WTC11 (cell line): ENCODE measurements at regions not wholly inside any gene's neighbourhood (a gene's known extent, or its start where the extent isn't known, plus 50 kb on each side); places are given as distances from the start of the nearest gene placed in this dataset.

Source experiments
- ATAC-seq: fragments of 200-7000 bp; cut with Tn5 transposase; 2 replicates; pipeline ENCODE4 v1.10.0; 2021; ENCODE audit warnings: mild to moderate bottlenecking, moderate library complexity
- CTCF ChIA-PET: fragments of 300-600 bp; sonication (Branson Sonifier 250); formaldehyde crosslinking; loops from one replicate; lab custom pipeline; 2021; ENCODE audit warnings: antibody characterized with exemption; lab: Charles Lee
- POLR2A ChIA-PET: fragments of 350-600 bp; sonication (Branson Sonifier 250); formaldehyde crosslinking; loops from one replicate; lab custom pipeline; 2021; ENCODE audit warnings: antibody characterized with exemption; lab: Charles Lee
- DNase-seq: peaks from one replicate; pipeline ENCODE4 v3.0.0; 2021; ENCODE audit warnings: low spot score
- H3K27ac Mint-ChIP-seq: 2 replicates; pipeline ENCODE4 v1.8.0; 2021; ENCODE audit warnings: mixed read lengths
- H3K27me3 Mint-ChIP-seq: 2 replicates; pipeline ENCODE4 v1.8.0; 2021; ENCODE audit warnings: low read depth, mild to moderate bottlenecking, moderate library complexity, mixed read lengths
- H3K36me3 Mint-ChIP-seq: 2 replicates; pipeline ENCODE4 v1.8.0; 2021; ENCODE audit warnings: mixed read lengths
- H3K4me1 Mint-ChIP-seq: 2 replicates; pipeline ENCODE4 v1.8.0; 2022; ENCODE audit warnings: mixed read lengths
- H3K4me3 Mint-ChIP-seq: 2 replicates; pipeline ENCODE4 v1.8.0; 2021; ENCODE audit warnings: mild to moderate bottlenecking, moderate library complexity, mixed read lengths
- H3K9me3 Mint-ChIP-seq: 2 replicates; pipeline ENCODE4 v1.8.0; 2021; ENCODE audit warnings: mixed read lengths
- AR ChIP-seq: fragments of 250-450 bp; sonication (Bioruptor Pico); IDR thresholded peaks from 2 replicates; pipeline ENCODE4 v1.9.0; 2021; ENCODE audit warnings: mild to moderate bottlenecking
- E2F4 ChIP-seq: sonication (generic); formaldehyde crosslinking; IDR thresholded peaks from 2 replicates; pipeline ENCODE4 v1.8.1; 2022; ENCODE audit warnings: low read depth, mild to moderate bottlenecking, moderate library complexity, missing genetic modification reagents, borderline replicate concordance
- ELF4 ChIP-seq: sonication (generic); formaldehyde crosslinking; IDR thresholded peaks from 2 replicates; pipeline ENCODE4 v1.8.1; 2022; ENCODE audit warnings: low read depth, mild to moderate bottlenecking, moderate library complexity, missing genetic modification reagents
- ETV6 ChIP-seq: sonication (generic); formaldehyde crosslinking; IDR thresholded peaks from 2 replicates; pipeline ENCODE4 v1.8.1; 2022; ENCODE audit warnings: mild to moderate bottlenecking, missing genetic modification reagents
- MYBL2 ChIP-seq: sonication (generic); formaldehyde crosslinking; IDR thresholded peaks from 2 replicates; pipeline ENCODE4 v1.8.1; 2023; ENCODE audit warnings: mild to moderate bottlenecking, moderate library complexity, missing genetic modification reagents
- OVOL2 ChIP-seq: fragments of 250-450 bp; sonication (Bioruptor Pico); IDR thresholded peaks from 2 replicates; pipeline ENCODE4 v1.9.0; 2021; ENCODE audit warnings: mild to moderate bottlenecking, borderline replicate concordance
- SP1 ChIP-seq: sonication (generic); formaldehyde crosslinking; conservative IDR thresholded peaks from 2 replicates; pipeline ENCODE4 v1.8.1; 2022; ENCODE audit warnings: missing genetic modification reagents
- STAT6 ChIP-seq: sonication (generic); formaldehyde crosslinking; conservative IDR thresholded peaks from 2 replicates; pipeline ENCODE4 v1.8.1; 2023; ENCODE audit warnings: mild to moderate bottlenecking, low read depth, missing genetic modification reagents, moderate library complexity
- ZBTB43 ChIP-seq: sonication (generic); formaldehyde crosslinking; IDR thresholded peaks from 2 replicates; pipeline ENCODE4 v1.8.1; 2023; ENCODE audit warnings: mild to moderate bottlenecking, missing genetic modification reagents
- ZNF532 ChIP-seq: fragments of 250-450 bp; sonication (Bioruptor Pico); IDR thresholded peaks from 2 replicates; pipeline ENCODE4 v1.9.0; 2021; ENCODE audit warnings: mild to moderate bottlenecking, borderline replicate concordance
- ZNF671 ChIP-seq: fragments of 250-450 bp; sonication (Bioruptor Pico); IDR thresholded peaks from 2 replicates; pipeline ENCODE4 v1.8.0; 2021; ENCODE audit warnings: mild to moderate bottlenecking

GRCh38 chr6:91293395-91293794 is 706.5 kb upstream of the MAP3K7 start:
- POLR2A ChIA-PET: no interaction called here
- ATAC-seq: no peak
- peaks cover 100% of the 10 kb centered on the region for H3K27me3 Mint-ChIP-seq
- CTCF ChIA-PET: no interaction called here
- peaks cover 9% of the 10 kb centered on the region for H3K36me3 Mint-ChIP-seq
- TF ChIP-seq OVOL2 (CRISPR knock-in tag): no peak
- no peak for TF ChIP-seq E2F4 (CRISPR knock-in tag)
- no peak for TF ChIP-seq STAT6 (CRISPR knock-in tag)
- no peak for TF ChIP-seq ZNF671 (CRISPR knock-in tag)
- no peak for TF ChIP-seq MYBL2 (CRISPR knock-in tag)
- no peak for TF ChIP-seq ELF4 (CRISPR knock-in tag)
- no peak for TF ChIP-seq ZNF532 (CRISPR knock-in tag)
- no peak for TF ChIP-seq SP1 (CRISPR knock-in tag)
- no peak for TF ChIP-seq ZBTB43 (CRISPR knock-in tag)
- no peak for TF ChIP-seq ETV6 (CRISPR knock-in tag)
- no peak overlapping the region for H3K27ac Mint-ChIP-seq
- H3K4me1 Mint-ChIP-seq: 0 out of 2 replicates have a peak, but pooled peaks cover 2% of the 10 kb centered on the region
- H3K9me3 Mint-ChIP-seq: peaks cover 7% of the 10 kb centered on the region
- DNase-seq: no peak
- no peak overlapping the region for H3K4me3 Mint-ChIP-seq

GRCh38 chr6:91291071-91291470 is 704.2 kb upstream of the MAP3K7 start:
- Mint-ChIP-seq H3K4me1 (no peaks in the 10 kb centered on the region), H3K9me3 (no peaks in the 10 kb centered on the region), H3K27me3 (peaks cover 100% of the 10 kb centered on the region), H3K27ac (no peak overlapping the region), H3K4me3 (no peak overlapping the region), H3K36me3 (no peaks in the 10 kb centered on the region)
- DNase-seq: no peak
- POLR2A ChIA-PET: no interaction called here
- CTCF ChIA-PET: no interaction called here
- TF ChIP-seq AR: no peak
- no peak for ATAC-seq
